Tibial nerve (tissue), 4 donors: ENCODE measurements at regions not wholly inside any gene's neighbourhood (a gene's known extent, or its start where the extent isn't known, plus 50 kb on each side); places are given as distances from the start of the nearest gene placed in this dataset.

Experiments
- DNase-seq, 2 donors: peaks; one replicate each; pipeline ENCODE4 v3.0.0-alpha.2; 2019; ENCODE audit warnings: low spot score in 2 of 2
- H3K27ac ChIP-seq, 4 donors: fragments of 200-600 bp; sonication (generic) in 3 of 4; one replicate each; pipeline ENCODE4 v1.5.1; 2017 to 2019; ENCODE audit warnings: mild to moderate bottlenecking in 1 of 4
- H3K27me3 ChIP-seq, 2 donors: fragments of 200-600 bp; sonication (generic) in 1 of 2; one replicate each; pipeline versions ENCODE4 v1.5.1 to v1.6.0; 2017 to 2019
- H3K36me3 ChIP-seq, 3 donors: fragments of 200-600 bp; sonication (generic); one replicate each; pipeline ENCODE4 v1.5.1; 2018 to 2019
- H3K4me1 ChIP-seq, 4 donors: fragments of 200-600 bp; sonication (generic) in 3 of 4; one replicate each; pipeline ENCODE4 v1.5.1; 2017 to 2019
- H3K4me3 ChIP-seq, 4 donors: fragments of 200-600 bp; sonication (generic) in 3 of 4; one replicate each; pipeline ENCODE4 v1.5.1; 2017 to 2019; ENCODE audit warnings: mild to moderate bottlenecking in 1 of 4, moderate library complexity in 1 of 4
- H3K9me3 ChIP-seq, 4 donors: fragments of 200-600 bp; sonication (generic) in 3 of 4; one replicate each; pipeline ENCODE4 v1.5.1; 2017 to 2019
- EP300 ChIP-seq, 2 donors: sonication (generic); formaldehyde crosslinking; IDR thresholded peaks; one replicate each; pipeline ENCODE4 v1.6.1; 2017; ENCODE audit warnings: antibody characterized with exemption in 2 of 2, mild to moderate bottlenecking in 1 of 2
- POLR2A ChIP-seq, 2 donors: fragments of 450-650 bp; IDR thresholded peaks; one replicate each; pipeline ENCODE4 v1.6.1; 2017; ENCODE audit warnings: antibody characterized with exemption in 2 of 2, mild to moderate bottlenecking in 2 of 2, moderate library complexity in 2 of 2
- WGBS, 2 donors: methylation state at CpG; one replicate each; pipeline ENCODE4 v1.1.5; 2018; 5-methylcytosine and 5-hydroxymethylcytosine counted together
- TF ChIP-seq, protein P1 (sequence below), 5 experiments: fragments of 200-600 bp in 3 of 5; fragments of 450-650 bp in 2 of 5; sonication (generic) in 3 of 5; IDR thresholded peaks; one replicate each; pipeline ENCODE4 v1.5.1; 2016 to 2019; ENCODE audit warnings: antibody characterized with exemption in 5 of 5, mild to moderate bottlenecking in 3 of 5, moderate library complexity in 2 of 5

DNA sequence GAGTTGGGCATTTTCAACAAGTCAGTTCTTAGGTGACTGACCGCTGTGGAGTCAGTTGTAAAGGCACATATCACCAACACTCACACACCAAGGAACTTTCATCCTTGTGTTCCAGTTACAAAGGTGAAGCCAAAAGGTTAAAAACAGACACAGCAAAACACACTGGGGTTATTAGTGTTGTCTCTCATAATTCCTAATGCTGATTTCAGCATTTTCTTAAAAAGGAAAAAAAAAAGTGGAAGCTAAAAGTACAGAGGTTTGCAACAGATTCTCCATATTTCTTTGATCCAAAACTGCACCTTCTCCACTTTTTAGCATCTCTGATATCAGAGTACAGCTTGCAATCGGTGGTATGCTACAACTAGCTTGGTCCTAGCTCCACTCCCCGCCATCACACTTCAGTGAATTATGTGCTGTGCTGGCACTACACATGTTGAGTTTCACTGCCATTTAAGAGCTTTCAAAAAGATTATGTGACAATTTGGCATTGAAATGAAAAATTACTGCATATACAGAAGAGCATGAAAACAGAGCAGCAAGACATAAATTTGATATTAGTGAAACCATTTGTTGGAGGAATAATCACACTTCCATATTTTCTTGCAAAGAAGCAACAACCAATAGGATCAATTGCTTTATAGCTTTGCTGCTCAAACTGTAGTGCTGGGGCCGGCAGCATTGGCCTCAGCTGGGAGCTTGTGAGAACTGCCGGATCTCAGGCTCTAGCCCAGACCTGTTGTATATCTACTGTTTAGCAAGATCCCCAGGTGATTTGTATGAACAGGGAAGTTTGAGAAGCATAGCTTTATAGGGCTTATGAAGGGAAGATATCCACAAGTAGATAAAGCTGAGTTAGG lies 62.3 kb upstream of the DAPL1 start:
- TF ChIP-seq EP300 (IDR thresholded peaks at IDR 0.05) (no peak), POLR2A (IDR thresholded peaks at IDR 0.05) (no peak)
- TF ChIP-seq, protein P1, sequence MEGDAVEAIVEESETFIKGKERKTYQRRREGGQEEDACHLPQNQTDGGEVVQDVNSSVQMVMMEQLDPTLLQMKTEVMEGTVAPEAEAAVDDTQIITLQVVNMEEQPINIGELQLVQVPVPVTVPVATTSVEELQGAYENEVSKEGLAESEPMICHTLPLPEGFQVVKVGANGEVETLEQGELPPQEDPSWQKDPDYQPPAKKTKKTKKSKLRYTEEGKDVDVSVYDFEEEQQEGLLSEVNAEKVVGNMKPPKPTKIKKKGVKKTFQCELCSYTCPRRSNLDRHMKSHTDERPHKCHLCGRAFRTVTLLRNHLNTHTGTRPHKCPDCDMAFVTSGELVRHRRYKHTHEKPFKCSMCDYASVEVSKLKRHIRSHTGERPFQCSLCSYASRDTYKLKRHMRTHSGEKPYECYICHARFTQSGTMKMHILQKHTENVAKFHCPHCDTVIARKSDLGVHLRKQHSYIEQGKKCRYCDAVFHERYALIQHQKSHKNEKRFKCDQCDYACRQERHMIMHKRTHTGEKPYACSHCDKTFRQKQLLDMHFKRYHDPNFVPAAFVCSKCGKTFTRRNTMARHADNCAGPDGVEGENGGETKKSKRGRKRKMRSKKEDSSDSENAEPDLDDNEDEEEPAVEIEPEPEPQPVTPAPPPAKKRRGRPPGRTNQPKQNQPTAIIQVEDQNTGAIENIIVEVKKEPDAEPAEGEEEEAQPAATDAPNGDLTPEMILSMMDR (IDR thresholded peaks at IDR 0.05): no peak
- Histone ChIP-seq H3K36me3 (no peaks in the 10 kb centered on the region), H3K4me3 (no peak overlapping the region), H3K27ac (no peak overlapping the region), H3K4me1 (no peaks in the 10 kb centered on the region), H3K27me3 (peaks cover 0 to 51% of the 10 kb centered on the region in 2 donors), H3K9me3 (peaks cover 0 to 6% (median 0%) of the 10 kb centered on the region in 4 donors)
- no peak for DNase-seq
- 67 to 76% methylated on average over 5 of the region's 5 CpGs for WGBS, 2 donors

DNA sequence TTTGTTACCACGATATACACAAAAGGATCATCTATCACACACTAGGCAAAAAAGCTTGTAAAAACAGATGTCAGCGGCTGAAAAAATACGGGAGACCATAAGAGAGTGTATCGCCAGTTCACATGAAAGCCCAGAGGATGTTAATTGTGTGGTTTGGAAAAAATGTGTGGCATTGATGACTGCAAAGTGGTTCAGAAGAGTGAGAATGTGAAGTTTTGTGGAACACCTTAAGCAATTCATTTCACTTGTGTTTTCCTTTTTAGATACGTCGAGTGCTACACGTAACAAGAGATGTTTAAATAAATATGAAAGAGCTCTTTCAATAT lies 61.7 kb upstream of the DAPL1 start:
- H3K27me3 ChIP-seq: peaks cover 0 to 45% of the 10 kb centered on the region in 2 donors
- H3K4me1 ChIP-seq: no peaks in the 10 kb centered on the region
- H3K9me3 ChIP-seq: peaks cover 0 to 6% (median 0%) of the 10 kb centered on the region in 4 donors
- no peak for DNase-seq
- H3K36me3 ChIP-seq: no peaks in the 10 kb centered on the region
- TF ChIP-seq, protein P1 (IDR thresholded peaks at IDR 0.05): no peak
- WGBS, 2 donors: 51 to 55% methylated on average over 7 of the region's 7 CpGs
- no peak overlapping the region for H3K4me3 ChIP-seq
- H3K27ac ChIP-seq: no peak overlapping the region

DNA sequence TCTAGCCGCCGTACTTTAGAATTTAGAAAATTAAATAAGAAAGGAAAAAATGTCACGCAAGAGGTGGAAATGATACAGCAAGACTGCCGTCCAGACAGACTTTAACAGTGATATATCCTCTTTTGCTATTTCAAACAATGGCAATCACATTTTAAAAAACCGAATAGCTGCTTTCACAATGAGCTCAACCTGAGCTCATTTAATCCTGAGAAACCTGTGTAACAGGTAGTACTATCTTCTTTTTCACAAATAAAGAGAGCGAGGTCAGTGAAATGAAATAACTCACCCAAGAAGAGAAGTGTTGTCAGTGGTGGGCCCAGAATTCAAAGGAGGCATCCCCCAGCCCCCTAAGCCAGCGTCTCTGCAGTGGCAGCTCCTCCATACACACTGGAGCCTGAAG lies 60.7 kb upstream of the DAPL1 start:
- WGBS, 2 donors: 75 to 88% methylated on average over 7 of the region's 7 CpGs
- no peak for DNase-seq
- Histone ChIP-seq H3K36me3 (no peaks in the 10 kb centered on the region), H3K27me3 (peaks cover 0 to 39% of the 10 kb centered on the region in 2 donors), H3K27ac (no peak overlapping the region), H3K4me3 (no peak overlapping the region), H3K4me1 (no peaks in the 10 kb centered on the region), H3K9me3 (peaks cover 0 to 6% (median 0%) of the 10 kb centered on the region in 4 donors)
- TF ChIP-seq, protein P1 (IDR thresholded peaks at IDR 0.05): no peak
- TF ChIP-seq POLR2A (IDR thresholded peaks at IDR 0.05): no peak
- no peak for TF ChIP-seq EP300 (IDR thresholded peaks at IDR 0.05)

DNA sequence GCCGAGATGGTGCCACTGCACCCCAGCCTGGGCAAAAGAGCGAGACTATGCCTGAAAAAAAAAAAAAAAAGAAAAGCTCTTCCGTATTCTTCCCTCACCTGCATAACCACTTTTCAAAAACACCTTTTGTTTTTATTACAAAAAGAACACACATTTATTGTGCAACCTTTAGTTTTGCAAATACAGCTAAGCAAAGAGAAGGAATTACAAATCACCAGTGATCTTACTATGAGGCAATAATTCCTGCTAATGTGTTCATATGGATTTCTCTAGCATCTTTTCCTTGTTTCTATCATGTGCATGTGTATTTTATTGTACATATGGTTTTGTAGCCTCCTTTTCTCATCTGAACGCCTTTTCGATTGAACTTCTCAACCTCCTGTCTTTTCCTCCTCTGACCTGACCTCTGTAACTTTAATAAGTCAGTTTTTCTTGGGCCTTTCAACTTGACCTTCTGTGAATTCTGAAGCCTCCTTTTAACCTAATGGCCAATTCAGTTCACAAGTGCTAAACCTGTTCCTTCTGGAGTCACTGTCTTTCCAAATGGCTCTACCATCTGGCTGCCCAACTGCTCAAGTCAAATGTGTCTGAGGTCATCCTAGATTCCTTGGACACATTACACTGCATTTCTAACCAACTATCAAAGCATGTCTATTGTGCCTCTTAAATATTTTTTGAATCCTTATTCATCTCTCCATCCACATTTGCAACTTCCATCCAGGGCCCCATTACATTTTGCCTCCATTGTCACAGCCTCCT lies 59.1 kb upstream of the DAPL1 start:
- H3K27me3 ChIP-seq: peaks cover 0 to 27% of the 10 kb centered on the region in 2 donors
- H3K36me3 ChIP-seq: no peaks in the 10 kb centered on the region
- DNase-seq: no peak
- no peak overlapping the region for H3K4me3 ChIP-seq
- no peak overlapping the region for H3K27ac ChIP-seq
- H3K9me3 ChIP-seq: peaks cover 0 to 6% (median 0%) of the 10 kb centered on the region in 4 donors
- 86 to 92% methylated on average over 5 of the region's 5 CpGs for WGBS, 2 donors
- TF ChIP-seq EP300 (IDR thresholded peaks at IDR 0.05): no peak
- no peaks in the 10 kb centered on the region for H3K4me1 ChIP-seq

DNA sequence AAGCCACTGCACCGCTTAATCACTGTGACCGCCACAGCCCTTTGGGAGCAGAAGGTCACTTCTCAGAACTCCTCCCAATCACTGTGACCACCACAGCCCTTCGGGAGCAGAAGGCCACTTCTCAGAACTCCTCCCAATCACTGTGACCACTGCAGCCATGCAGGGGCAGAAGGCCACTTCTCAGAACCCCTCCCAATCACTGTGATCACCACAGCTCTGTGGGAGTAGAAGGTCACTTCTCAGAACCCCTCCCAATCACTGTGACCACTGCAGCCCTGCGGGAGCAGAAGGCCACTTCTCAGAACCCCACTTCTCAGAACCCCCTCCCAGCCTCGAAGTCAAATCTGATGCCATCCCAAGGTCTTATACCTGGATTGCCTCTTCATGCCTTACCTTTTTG lies 56.8 kb upstream of the DAPL1 start:
- no peak for DNase-seq

More for the DNA sequence above, 56.8 kb upstream of the DAPL1 start:
- WGBS, 2 donors: 77 to 83% methylated on average over 5 of the region's 5 CpGs
- H3K36me3 ChIP-seq: no peaks in the 10 kb centered on the region
- H3K4me1 ChIP-seq: peaks cover 0 to 6% (median 0%) of the 10 kb centered on the region in 4 donors
- no peak overlapping the region for H3K4me3 ChIP-seq
- no peak overlapping the region for H3K27ac ChIP-seq
- H3K27me3 ChIP-seq: peaks cover 0 to 10% of the 10 kb centered on the region in 2 donors
- H3K9me3 ChIP-seq: peaks cover 0 to 6% (median 0%) of the 10 kb centered on the region in 4 donors
- TF ChIP-seq, protein P1 (IDR thresholded peaks at IDR 0.05): no peak
- TF ChIP-seq POLR2A (IDR thresholded peaks at IDR 0.05): no peak
- no peak for TF ChIP-seq EP300 (IDR thresholded peaks at IDR 0.05)
